GM06990 (cell line): ENCODE measurements at regions not wholly inside any gene's neighbourhood (a gene's known extent, or its start where the extent isn't known, plus 50 kb on each side); places are given as distances from the start of the nearest gene placed in this dataset.
"Not testable (repeated sequence)": the region's sequence is repeated elsewhere in the genome, so short reads cannot be mapped to it uniquely, and the experiment has no call there.

Experiments used
- DNase-seq: peaks from one replicate; pipeline ENCODE4 v3.0.0-alpha.2; 2011; ENCODE audit not compliant: insufficient read length; ENCODE audit errors: extremely low read depth
- H3K27me3 ChIP-seq: replicated peaks from 2 replicates; pipeline ENCODE4 v1.6.0; 2011; ENCODE audit warnings: low read length; ENCODE audit not compliant: control insufficient read depth, insufficient read depth
- H3K36me3 ChIP-seq: 2 replicates; pipeline ENCODE4 v1.5.1; 2011; ENCODE audit warnings: low read length; ENCODE audit not compliant: control insufficient read depth, insufficient read depth
- H3K4me3 ChIP-seq: replicated peaks from 2 replicates; pipeline ENCODE4 v1.5.1; 2011; ENCODE audit warnings: low read depth, mild to moderate bottlenecking, control low read depth, low read length
- CTCF ChIP-seq: IDR thresholded peaks from 2 replicates; pipeline ENCODE4 v1.5.1; 2011; ENCODE audit warnings: low read length, control low read depth, mild to moderate bottlenecking, inconsistent platforms; ENCODE audit not compliant: insufficient read depth, poor library complexity, severe bottlenecking

- not testable (repeated sequence) for H3K36me3 ChIP-seq, DNase-seq, H3K27me3 ChIP-seq, H3K4me3 ChIP-seq
Observed at GRCh38 chr1:78203410-78203982, 157.7 kb downstream of the GIPC2 start.

DNA sequence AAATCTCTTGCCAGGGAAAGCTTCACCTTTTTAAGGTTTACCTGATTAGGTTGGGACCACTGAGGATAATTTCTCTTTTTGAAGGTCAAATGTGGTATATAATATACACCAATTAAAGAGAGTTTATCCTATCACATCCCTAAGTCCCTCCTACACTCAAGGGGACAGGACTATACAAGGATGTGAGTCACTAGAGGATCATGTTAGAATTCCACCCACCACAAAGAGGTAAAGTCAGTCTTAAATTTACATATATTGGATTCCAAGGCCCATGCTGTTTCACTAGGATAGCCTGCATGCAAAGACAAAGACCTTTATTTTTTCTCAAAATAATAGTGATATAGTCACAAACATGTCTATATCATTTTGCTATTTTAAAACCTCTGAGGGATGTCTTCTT lies 164.4 kb downstream of the GIPC2 start:
- no peak for DNase-seq
- no peaks in the 10 kb centered on the region for H3K36me3 ChIP-seq
- no peaks in the 10 kb centered on the region for H3K27me3 ChIP-seq
- H3K4me3 ChIP-seq: no peak overlapping the region
- no peak for TF ChIP-seq CTCF

- no peak for DNase-seq
- Histone ChIP-seq H3K36me3 (no peaks in the 10 kb centered on the region), H3K27me3 (no peaks in the 10 kb centered on the region), H3K4me3 (no peak overlapping the region)
- TF ChIP-seq CTCF: no peak
Observed at GRCh38 chr1:78211483-78212092, 165.8 kb downstream of the GIPC2 start.

- TF ChIP-seq CTCF: no peak
- DNase-seq: no peak
- H3K36me3 ChIP-seq: no peaks in the 10 kb centered on the region
- no peaks in the 10 kb centered on the region for H3K27me3 ChIP-seq
- no peak overlapping the region for H3K4me3 ChIP-seq
Observed at GRCh38 chr1:78214334-78214733, 168.6 kb downstream of the GIPC2 start.

DNA sequence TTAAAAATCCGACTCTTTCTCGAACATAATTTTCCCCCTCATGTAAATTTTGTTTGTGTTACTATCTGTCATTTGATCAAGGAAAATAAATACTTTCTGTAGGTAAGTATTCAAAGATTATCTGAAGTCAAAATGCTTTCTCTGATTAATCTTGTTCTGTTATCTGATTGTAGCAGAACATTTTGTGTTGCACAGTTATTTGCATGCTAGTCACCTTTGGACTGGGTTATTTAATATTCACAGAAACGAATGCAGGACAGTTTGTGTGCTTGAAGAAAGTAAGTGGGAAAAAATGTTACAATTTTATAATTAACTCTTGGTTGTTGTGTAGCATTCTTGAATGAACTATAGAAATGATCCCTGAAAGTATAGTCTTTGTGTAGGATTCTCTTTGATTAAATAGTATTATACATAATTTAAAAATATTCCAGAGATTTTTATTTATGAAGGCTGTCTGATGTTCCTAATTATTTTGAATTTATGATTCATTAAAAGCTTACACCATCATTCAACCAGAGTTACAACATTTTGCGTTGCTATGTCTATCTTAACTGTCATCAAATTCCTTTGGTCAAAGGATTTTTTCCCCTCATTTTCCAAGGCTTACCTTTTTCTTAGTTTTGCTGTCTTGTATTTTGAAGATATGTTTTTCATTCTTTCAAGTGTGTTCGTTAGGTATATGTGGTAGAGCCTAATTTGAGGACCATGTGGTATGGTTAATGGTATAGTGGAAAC lies 176.6 kb downstream of the GIPC2 start:
- no peak for TF ChIP-seq CTCF
- Histone ChIP-seq H3K36me3 (no peaks in the 10 kb centered on the region), H3K27me3 (no peaks in the 10 kb centered on the region), H3K4me3 (no peak overlapping the region)
- no peak for DNase-seq

DNA sequence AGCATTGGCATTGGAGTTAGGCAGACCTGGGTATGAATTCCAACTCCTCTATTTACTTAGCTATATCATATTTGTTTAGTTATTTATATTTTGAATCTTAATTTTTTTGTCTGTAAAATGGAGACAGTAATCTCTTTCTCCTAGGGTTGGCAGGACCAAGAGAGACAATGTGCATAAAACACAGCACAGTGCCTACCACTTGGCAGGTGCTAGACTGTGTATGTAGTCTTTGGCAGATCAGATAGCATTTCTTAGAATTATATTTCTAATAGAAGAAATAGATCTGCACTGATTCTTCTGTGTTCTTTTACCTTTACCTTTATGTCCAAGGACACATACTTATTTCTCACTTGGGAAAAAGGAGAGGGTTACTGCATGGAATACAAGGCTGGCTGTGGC lies 177.2 kb downstream of the GIPC2 start:
- TF ChIP-seq CTCF: no peak
- no peaks in the 10 kb centered on the region for H3K27me3 ChIP-seq
- no peaks in the 10 kb centered on the region for H3K36me3 ChIP-seq
- H3K4me3 ChIP-seq: no peak overlapping the region
- no peak for DNase-seq
